ENCODE measurements at regions not wholly inside any gene's neighbourhood (a gene's known extent, or its start where the extent isn't known, plus 50 kb on each side); places are given as distances from the start of the nearest gene placed in this dataset.

DNA sequence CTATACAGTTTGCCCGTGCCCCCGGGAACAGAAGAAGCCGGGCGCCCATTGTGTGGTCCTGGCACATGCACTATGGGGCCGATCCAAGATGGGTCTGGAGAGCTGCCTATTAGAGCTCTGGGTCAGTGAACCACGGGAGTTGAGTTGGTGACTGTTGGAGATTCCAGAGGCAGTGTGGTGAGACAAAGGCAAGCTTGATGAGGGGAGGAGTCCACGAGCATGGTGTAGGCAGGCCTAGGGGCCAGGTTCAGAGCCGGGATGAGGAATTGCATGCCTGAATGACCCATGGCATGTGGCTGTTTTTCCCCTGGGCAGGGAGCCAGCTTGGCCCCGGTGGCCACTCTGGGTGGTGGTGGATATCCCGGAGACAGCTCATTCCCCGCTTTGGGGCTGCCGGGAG, 84.4 kb upstream of the STC2 start:
- no peak overlapping the region for H3K4me3 ChIP-seq (replicated peaks in 1 of 3; ENCODE audit: insufficient read depth in 1 of 3, low read depth in 1 of 3, low read length in 3 of 3)
- no peaks in the 10 kb centered on the region for H4K20me1 ChIP-seq (replicated peaks; ENCODE audit: control insufficient read depth, extremely low read depth, insufficient read depth, low read length)
- FAIRE-seq (no peak), DNase-seq (ENCODE audit: low read depth, low spot score) (no peak)
- dilution Hi-C loops (cut with MboI; ENCODE audit: extremely low pct_ligation_motif_present, low sequenced_read_pairs) = no loop called here
- no peaks in the 10 kb centered on the region for H3K9me1 ChIP-seq (replicated peaks; ENCODE audit: control insufficient read depth, extremely low read depth, insufficient read depth, low read length)
- H3K9me3 ChIP-seq (replicated peaks; ENCODE audit: control insufficient read depth, insufficient read depth, low read length) = no peaks in the 10 kb centered on the region
- H3K36me3 ChIP-seq (ENCODE audit: control insufficient read depth in 2 of 2, extremely low read depth in 1 of 2, insufficient read depth in 2 of 2, low read length in 2 of 2) = no peaks in the 10 kb centered on the region
- ChIA-PET CTCF (interaction anchor here (1.0 kb wide), 1 partner anchor 160 kb away, joined by 4 read pairs; no protein-coding TSS in a partner anchor), POLR2A (no interaction called here)
- TF ChIP-seq FOS (IDR thresholded peaks at IDR 0.05; ENCODE audit: borderline replicate concordance, insufficient read depth, low read length) = no peak
- TF ChIP-seq POLR2AphosphoS5 (IDR thresholded peaks at IDR 0.05; ENCODE audit: insufficient read depth, low read depth, low read length) = no peak
- TF ChIP-seq MYC (IDR thresholded peaks at IDR 0.05; ENCODE audit: low read depth, low read length) = no peak
- no peak for TF ChIP-seq EZH2 (IDR thresholded peaks at IDR 0.05; ENCODE audit: borderline replicate concordance, low read depth, low read length, severe bottlenecking)
- TF ChIP-seq, protein P1, sequence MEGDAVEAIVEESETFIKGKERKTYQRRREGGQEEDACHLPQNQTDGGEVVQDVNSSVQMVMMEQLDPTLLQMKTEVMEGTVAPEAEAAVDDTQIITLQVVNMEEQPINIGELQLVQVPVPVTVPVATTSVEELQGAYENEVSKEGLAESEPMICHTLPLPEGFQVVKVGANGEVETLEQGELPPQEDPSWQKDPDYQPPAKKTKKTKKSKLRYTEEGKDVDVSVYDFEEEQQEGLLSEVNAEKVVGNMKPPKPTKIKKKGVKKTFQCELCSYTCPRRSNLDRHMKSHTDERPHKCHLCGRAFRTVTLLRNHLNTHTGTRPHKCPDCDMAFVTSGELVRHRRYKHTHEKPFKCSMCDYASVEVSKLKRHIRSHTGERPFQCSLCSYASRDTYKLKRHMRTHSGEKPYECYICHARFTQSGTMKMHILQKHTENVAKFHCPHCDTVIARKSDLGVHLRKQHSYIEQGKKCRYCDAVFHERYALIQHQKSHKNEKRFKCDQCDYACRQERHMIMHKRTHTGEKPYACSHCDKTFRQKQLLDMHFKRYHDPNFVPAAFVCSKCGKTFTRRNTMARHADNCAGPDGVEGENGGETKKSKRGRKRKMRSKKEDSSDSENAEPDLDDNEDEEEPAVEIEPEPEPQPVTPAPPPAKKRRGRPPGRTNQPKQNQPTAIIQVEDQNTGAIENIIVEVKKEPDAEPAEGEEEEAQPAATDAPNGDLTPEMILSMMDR (IDR thresholded peaks at IDR 0.05; ENCODE audit: extremely low read depth in 1 of 2, insufficient read depth in 1 of 2, low read depth in 1 of 2, low read length in 2 of 2) = no peak
- TF ChIP-seq, protein P2, sequence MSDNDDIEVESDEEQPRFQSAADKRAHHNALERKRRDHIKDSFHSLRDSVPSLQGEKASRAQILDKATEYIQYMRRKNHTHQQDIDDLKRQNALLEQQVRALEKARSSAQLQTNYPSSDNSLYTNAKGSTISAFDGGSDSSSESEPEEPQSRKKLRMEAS (IDR thresholded peaks at IDR 0.05; ENCODE audit: insufficient read depth, insufficient read length) = no peak
- no peak for TF ChIP-seq JUN (IDR thresholded peaks at IDR 0.05; ENCODE audit: borderline replicate concordance, insufficient read depth, insufficient read length, low read depth)
- no peak for TF ChIP-seq POLR2A (IDR thresholded peaks at IDR 0.05; ENCODE audit: low read depth, low read length)
- no peak for TF ChIP-seq GATA2 (IDR thresholded peaks at IDR 0.05; ENCODE audit: insufficient read depth, insufficient read length, low read depth, low read length)
- H3K27me3 ChIP-seq (ENCODE audit: control insufficient read depth in 2 of 2, insufficient read depth in 2 of 2, low read length in 2 of 2) = no peaks in the 10 kb centered on the region
- no peak overlapping the region for H3K9ac ChIP-seq (replicated peaks; ENCODE audit: extremely low read depth, insufficient read depth, low read length)
- no peak overlapping the region for H2AFZ ChIP-seq (ENCODE audit: low read depth, low read length)
- BruUV-seq (replicated peaks) = no TSS peak
- no peaks in the 10 kb centered on the region for H3K79me2 ChIP-seq (ENCODE audit: control insufficient read depth, insufficient read depth, low read length)
- intact Hi-C loops (cut with micrococcal nuclease) = no loop called here
- no peaks in the 10 kb centered on the region for H3K4me1 ChIP-seq (ENCODE audit: control insufficient read depth, extremely low read depth, insufficient read depth, low read length)
- H3K27ac ChIP-seq (ENCODE audit: insufficient read depth, low read depth, low read length) = no peak overlapping the region
- H3K4me2 ChIP-seq (ENCODE audit: insufficient read depth, low read length) = no peak overlapping the region
